Activated CD4-positive, alpha-beta memory T cell treated with anti-CD3 and anti-CD28 coated beads for 36 hours (primary cell): ENCODE measurements at regions not wholly inside any gene's neighbourhood (a gene's known extent, or its start where the extent isn't known, plus 50 kb on each side); places are given as distances from the start of the nearest gene placed in this dataset.

ENCODE experiments used
- CTCF ChIA-PET: fragments of 350-600 bp; sonication (Branson Sonifier 250); formaldehyde crosslinking; loops from one replicate; lab custom pipeline; 2021; ENCODE audit warnings: antibody characterized with exemption, inconsistent platforms; lab: Charles Lee
- POLR2A ChIA-PET: fragments of 350-600 bp; sonication (Branson Sonifier 250); formaldehyde crosslinking; loops from one replicate; lab custom pipeline; 2021; ENCODE audit warnings: antibody characterized with exemption; lab: Charles Lee
- DNase-seq: peaks from one replicate; pipeline ENCODE4 v3.0.0-alpha.2; 2020
- H3K27ac Mint-ChIP-seq: one replicate; pipeline ENCODE4 v1.8.0; 2021; ENCODE audit warnings: mixed read lengths
- H3K27me3 Mint-ChIP-seq: one replicate; pipeline ENCODE4 v1.8.0; 2021; ENCODE audit warnings: mixed read lengths
- H3K36me3 Mint-ChIP-seq: one replicate; pipeline ENCODE4 v1.8.0; 2021; ENCODE audit warnings: mixed read lengths
- H3K4me1 Mint-ChIP-seq: one replicate; pipeline ENCODE4 v1.8.0; 2021; ENCODE audit warnings: low read depth, mixed read lengths
- H3K4me3 Mint-ChIP-seq: one replicate; pipeline ENCODE4 v1.8.0; 2021; ENCODE audit warnings: mild to moderate bottlenecking, mixed read lengths
- H3K9me3 Mint-ChIP-seq: one replicate; pipeline ENCODE4 v1.8.0; 2021; ENCODE audit warnings: mixed read lengths
- intact Hi-C: fragments of 100-400 bp; cut with micrococcal nuclease; formaldehyde crosslinking; loops from one replicate; pipeline ENCODE4 v1.15.1; 2023

DNA sequence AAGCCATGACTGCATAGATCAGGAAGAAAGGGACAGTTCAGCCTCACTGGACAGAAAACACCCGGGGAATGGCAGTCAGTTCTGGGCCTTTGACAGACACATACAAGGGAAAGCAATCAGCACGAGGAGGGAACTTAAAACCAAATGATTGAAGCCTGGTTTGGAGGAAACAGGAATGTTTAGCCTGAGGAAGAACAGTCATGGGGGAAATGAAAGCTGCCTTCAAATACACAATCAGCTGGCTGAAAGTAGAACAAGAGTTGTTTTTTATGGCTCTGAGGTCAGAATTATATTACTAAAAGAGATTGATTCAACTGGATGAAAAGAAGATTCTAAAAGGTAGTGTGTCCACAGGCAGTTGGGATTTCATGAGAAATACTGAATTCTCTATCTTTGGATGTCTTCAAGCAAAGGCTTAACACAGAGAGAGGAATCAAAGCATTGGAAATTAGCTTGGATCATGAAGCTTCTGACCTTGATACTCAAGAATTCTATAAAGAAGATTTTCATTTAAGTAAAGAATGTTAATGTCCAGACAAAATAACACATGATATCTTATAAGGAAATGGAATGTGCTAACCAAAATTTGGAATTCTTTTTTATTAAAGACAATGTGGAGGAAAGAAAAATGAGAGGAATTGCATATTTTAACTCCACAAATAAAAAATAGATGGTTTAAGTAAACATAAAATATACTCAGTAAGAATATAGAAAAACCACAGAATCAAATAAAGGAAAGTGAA is 216.6 kb downstream of the IBTK start:
- intact Hi-C loops = no loop called here
- POLR2A ChIA-PET = no interaction called here
- no peaks in the 10 kb centered on the region for H3K4me1 Mint-ChIP-seq
- H3K9me3 Mint-ChIP-seq = no peaks in the 10 kb centered on the region
- DNase-seq = no peak
- no peak overlapping the region for H3K27ac Mint-ChIP-seq
- H3K4me3 Mint-ChIP-seq = no peak overlapping the region
- CTCF ChIA-PET = no interaction called here
- no peaks in the 10 kb centered on the region for H3K36me3 Mint-ChIP-seq
- peaks cover 2% of the 10 kb centered on the region for H3K27me3 Mint-ChIP-seq

DNA sequence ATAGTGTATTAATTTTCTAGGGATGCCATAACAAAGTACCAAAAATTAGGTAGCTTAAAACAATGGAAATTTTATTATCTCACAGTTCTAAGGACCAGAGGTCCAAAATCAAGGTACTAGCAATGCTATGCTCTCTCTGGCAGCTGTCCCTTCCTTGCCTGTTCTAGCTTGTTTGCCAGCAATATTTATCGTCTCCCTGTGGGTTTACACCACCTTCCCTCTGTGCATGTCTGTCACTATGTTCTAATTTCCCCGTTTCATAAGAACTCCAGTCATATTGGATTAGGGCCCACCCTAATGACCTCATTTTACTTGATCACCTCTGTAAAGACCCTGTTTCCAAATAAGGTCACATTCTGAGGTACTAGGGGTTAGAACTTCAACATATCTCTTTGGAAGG is 217.2 kb downstream of the IBTK start:
- ChIA-PET CTCF (no interaction called here), POLR2A (no interaction called here)
- no peaks in the 10 kb centered on the region for H3K4me1 Mint-ChIP-seq
- H3K27ac Mint-ChIP-seq = no peak overlapping the region
- no peak for DNase-seq
- intact Hi-C loops = no loop called here
- no peaks in the 10 kb centered on the region for H3K9me3 Mint-ChIP-seq
- peaks cover 2% of the 10 kb centered on the region for H3K27me3 Mint-ChIP-seq
- H3K36me3 Mint-ChIP-seq = no peaks in the 10 kb centered on the region
- no peak overlapping the region for H3K4me3 Mint-ChIP-seq

- intact Hi-C loops = no loop called here
- no peak for DNase-seq
- Mint-ChIP-seq H3K4me1 (no peaks in the 10 kb centered on the region), H3K27ac (no peak overlapping the region), H3K9me3 (no peaks in the 10 kb centered on the region), H3K36me3 (no peaks in the 10 kb centered on the region), H3K27me3 (peaks cover 2% of the 10 kb centered on the region), H3K4me3 (no peak overlapping the region)
- ChIA-PET CTCF (no interaction called here), POLR2A (no interaction called here)
Observed at GRCh38 chr6:82025271-82025670, 222.3 kb downstream of the IBTK start.

DNA sequence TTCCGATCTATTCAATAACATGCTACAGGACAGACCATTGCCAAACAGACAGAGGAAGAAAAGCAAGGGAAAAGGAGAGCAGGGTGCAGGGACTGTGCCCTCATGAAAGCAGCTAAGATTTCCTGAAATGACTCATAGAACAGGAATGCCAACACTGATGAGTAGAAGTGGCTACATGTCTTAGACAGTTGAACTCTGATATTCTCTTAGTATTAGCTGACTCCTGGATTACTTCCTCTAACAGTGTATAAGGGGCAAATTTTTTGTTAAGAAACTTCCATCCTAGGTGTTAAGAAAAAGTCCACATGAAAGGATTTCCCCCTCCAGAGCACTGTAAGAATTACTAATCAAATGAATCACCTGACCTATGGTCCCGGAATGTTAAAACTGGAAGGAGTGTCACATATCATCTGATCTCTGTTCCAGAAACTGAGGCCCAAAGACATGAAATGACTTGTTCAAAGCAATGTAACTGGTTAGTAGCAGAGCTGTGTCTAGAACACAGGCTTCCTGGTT is 224.9 kb downstream of the IBTK start:
- no peak overlapping the region for H3K4me3 Mint-ChIP-seq
- no peaks in the 10 kb centered on the region for H3K9me3 Mint-ChIP-seq
- no peak for DNase-seq
- CTCF ChIA-PET = no interaction called here
- no peak overlapping the region for H3K27ac Mint-ChIP-seq
- no peaks in the 10 kb centered on the region for H3K36me3 Mint-ChIP-seq
- POLR2A ChIA-PET = no interaction called here
- H3K27me3 Mint-ChIP-seq = peaks cover 2% of the 10 kb centered on the region
- no peaks in the 10 kb centered on the region for H3K4me1 Mint-ChIP-seq
- intact Hi-C loops = no loop called here

DNA sequence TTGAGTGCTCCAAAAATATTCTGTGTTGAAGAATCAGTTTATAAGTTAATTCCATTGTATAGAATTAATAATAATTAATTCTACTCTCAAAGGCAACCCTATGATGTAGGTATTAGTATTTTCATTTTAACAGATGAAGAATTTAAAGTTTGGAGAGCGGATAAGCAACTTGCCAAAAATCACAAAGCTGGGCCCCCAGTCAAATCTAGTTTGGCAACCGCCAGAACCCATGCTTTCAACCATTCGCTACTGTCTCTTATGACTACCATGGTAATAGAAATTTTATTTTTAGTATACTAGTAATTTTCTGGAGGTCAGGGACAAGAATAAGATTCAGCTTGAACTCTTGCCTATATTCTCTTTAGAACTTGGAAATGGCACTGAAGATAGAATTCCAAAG is 229.8 kb downstream of the IBTK start:
- H3K36me3 Mint-ChIP-seq = no peaks in the 10 kb centered on the region
- DNase-seq = no peak
- no peak overlapping the region for H3K4me3 Mint-ChIP-seq
- H3K27ac Mint-ChIP-seq = no peak overlapping the region
- H3K4me1 Mint-ChIP-seq = no peaks in the 10 kb centered on the region
- intact Hi-C loops = no loop called here
- ChIA-PET CTCF (no interaction called here), POLR2A (no interaction called here)
- no peaks in the 10 kb centered on the region for H3K9me3 Mint-ChIP-seq
- no peaks in the 10 kb centered on the region for H3K27me3 Mint-ChIP-seq

- Mint-ChIP-seq H3K9me3 (no peaks in the 10 kb centered on the region), H3K4me1 (no peaks in the 10 kb centered on the region), H3K36me3 (no peaks in the 10 kb centered on the region), H3K27ac (no peak overlapping the region), H3K4me3 (no peak overlapping the region), H3K27me3 (no peaks in the 10 kb centered on the region)
- no peak for DNase-seq
- CTCF ChIA-PET = no interaction called here
- POLR2A ChIA-PET = no interaction called here
- intact Hi-C loops = no loop called here
Observed at GRCh38 chr6:82017288-82017687, 230.3 kb downstream of the IBTK start.

GRCh38 chr6:82015526-82015925 is 232.0 kb downstream of the IBTK start:
- Mint-ChIP-seq H3K27me3 (no peaks in the 10 kb centered on the region), H3K4me1 (no peaks in the 10 kb centered on the region), H3K4me3 (no peak overlapping the region), H3K9me3 (peaks cover 2% of the 10 kb centered on the region), H3K36me3 (no peaks in the 10 kb centered on the region), H3K27ac (no peak overlapping the region)
- no peak for DNase-seq
- ChIA-PET POLR2A (no interaction called here), CTCF (no interaction called here)
- intact Hi-C loops = no loop called here

DNA sequence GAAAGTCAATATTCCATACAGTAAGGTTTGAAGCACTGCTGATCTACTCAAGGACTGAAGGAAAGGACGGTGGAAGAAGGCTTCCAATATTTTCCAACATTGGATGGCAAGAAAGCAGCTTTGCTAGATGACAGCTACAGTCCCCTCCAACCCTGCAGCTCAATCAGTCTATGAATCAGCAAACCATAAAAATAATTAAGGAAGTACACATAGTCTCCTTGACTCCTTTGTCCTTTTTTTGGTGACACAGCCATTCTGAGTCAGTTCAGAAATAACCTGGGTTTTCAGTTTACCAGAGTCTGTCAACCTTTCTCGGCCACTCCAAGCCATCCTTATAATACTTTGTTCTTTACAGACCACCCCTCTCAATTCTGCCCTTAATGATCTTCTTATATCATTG is 232.5 kb downstream of the IBTK start:
- H3K27ac Mint-ChIP-seq = no peak overlapping the region
- H3K4me1 Mint-ChIP-seq = no peaks in the 10 kb centered on the region
- no peak for DNase-seq
- H3K27me3 Mint-ChIP-seq = no peaks in the 10 kb centered on the region
- POLR2A ChIA-PET = no interaction called here
- peaks cover 5% of the 10 kb centered on the region for H3K9me3 Mint-ChIP-seq
- H3K36me3 Mint-ChIP-seq = no peaks in the 10 kb centered on the region
- intact Hi-C loops = no loop called here
- CTCF ChIA-PET = no interaction called here
- H3K4me3 Mint-ChIP-seq = no peak overlapping the region

DNA sequence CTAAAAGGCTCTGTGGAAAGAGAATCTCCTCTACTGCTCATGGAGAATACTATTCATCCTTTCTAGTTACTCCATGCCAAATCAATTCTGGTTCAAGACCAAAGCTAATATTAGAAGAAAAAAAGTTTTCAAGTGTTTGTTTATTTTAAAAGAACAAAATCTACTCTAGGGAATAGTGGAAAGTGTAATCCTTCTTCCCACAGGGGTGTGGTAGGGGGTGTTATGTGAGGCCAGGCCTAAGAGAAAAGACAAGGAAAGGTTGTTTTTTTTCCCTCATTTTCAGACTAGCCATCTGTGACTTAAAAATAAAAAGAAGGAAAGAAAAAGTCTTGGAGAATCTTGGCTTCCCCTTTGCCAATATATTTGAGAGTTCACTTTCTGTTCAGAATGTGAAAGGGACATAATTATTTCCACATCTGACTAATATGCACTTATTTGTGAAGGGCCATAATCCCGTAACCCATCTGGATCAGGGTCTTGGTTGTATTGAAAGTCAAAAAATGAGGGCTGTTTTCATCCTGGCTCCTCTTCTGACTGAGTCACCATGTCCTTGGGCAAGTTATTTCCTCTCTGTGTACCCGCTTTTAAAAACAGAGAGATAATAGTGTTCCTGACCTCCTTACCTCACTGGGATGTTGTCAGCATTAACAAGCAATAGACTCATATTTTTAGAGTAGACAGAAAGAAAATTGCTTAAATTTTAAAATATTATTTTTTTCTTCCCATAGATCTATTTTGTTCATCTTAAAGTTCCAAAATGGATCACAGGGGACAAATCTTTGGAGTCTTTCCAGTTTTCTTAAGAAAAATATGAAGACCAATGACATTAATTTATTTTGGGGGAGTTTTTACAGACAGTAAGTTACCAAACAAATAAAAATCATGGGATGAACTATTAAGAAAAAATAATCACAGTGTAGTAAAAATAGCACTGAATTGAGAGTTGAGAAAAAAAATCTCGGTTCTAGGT is 233.7 kb downstream of the IBTK start:
- DNase-seq = no peak
- H3K9me3 Mint-ChIP-seq = peaks cover 11% of the 10 kb centered on the region
- H3K36me3 Mint-ChIP-seq = no peaks in the 10 kb centered on the region
- intact Hi-C loops = no loop called here
- ChIA-PET POLR2A (no interaction called here), CTCF (no interaction called here)
- no peaks in the 10 kb centered on the region for H3K4me1 Mint-ChIP-seq
- no peak overlapping the region for H3K4me3 Mint-ChIP-seq
- no peak overlapping the region for H3K27ac Mint-ChIP-seq
- no peaks in the 10 kb centered on the region for H3K27me3 Mint-ChIP-seq

DNA sequence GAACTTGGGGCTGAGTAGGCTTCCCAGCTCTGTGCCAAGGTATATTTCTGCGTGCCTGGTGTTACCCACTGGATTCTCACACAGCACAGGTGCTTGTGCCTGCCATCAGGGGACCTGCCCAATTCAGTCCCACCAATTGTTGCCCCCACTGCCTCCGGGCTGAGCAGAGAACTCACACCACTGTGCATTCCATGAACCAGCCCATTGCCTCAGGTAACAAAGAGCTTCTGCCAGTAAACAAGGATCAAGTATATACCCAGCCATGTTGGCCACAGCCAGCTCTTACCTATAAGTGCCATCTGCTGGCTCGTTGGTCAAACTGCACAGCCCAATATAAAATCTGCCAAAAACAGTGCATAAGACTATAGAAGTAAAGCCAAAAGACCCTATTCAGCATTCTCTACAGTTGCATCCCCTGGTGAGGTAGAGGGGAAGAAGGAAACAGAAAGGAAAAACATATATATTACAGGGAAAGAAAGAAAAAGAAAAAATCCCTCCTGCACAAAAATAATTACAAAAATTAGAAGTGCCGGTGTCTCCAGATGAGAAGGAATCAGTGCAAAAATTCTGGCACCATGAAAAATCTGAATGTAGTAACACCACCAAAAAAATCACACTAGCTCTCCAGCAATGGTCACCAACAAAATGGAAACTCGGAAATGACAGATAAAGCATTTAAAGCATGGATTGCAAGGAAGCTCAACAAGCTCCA is 241.4 kb downstream of the IBTK start:
- ChIA-PET POLR2A (no interaction called here), CTCF (interaction anchor here (0.7 kb wide), 1 partner anchor 205 kb away, joined by 3 read pairs; no protein-coding TSS in a partner anchor)
- no peak overlapping the region for H3K27ac Mint-ChIP-seq
- intact Hi-C loops = no loop called here
- no peaks in the 10 kb centered on the region for H3K4me1 Mint-ChIP-seq
- no peak overlapping the region for H3K4me3 Mint-ChIP-seq
- H3K9me3 Mint-ChIP-seq = peaks cover 16% of the 10 kb centered on the region
- H3K27me3 Mint-ChIP-seq = no peaks in the 10 kb centered on the region
- no peak for DNase-seq
- H3K36me3 Mint-ChIP-seq = no peaks in the 10 kb centered on the region

- Mint-ChIP-seq H3K4me1 (no peaks in the 10 kb centered on the region), H3K36me3 (no peaks in the 10 kb centered on the region), H3K9me3 (no peaks in the 10 kb centered on the region), H3K27me3 (no peaks in the 10 kb centered on the region), H3K27ac (no peak overlapping the region), H3K4me3 (no peak overlapping the region)
- intact Hi-C loops = no loop called here
- no peak for DNase-seq
- ChIA-PET CTCF (no interaction called here), POLR2A (no interaction called here)
Observed at GRCh38 chr6:82000551-82000950, 247.0 kb downstream of the IBTK start.

DNA sequence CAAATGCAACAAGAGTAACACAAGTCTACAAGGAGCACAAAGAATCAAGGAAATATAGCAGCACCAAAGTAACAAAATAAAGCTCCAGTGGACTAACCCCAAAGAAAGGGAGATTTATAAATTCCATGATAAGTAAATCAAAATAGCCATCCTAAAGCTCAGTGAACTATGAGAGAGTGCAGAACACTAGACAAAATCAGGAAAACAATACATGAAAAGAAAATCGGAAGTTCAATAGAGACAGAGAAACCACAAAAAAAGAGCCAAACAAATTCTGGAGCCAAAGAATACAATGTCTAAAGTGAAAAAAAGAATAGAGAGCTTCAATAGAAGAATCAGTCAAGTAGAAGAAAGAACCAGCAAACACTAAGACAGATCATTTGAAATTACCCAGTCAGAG is 247.3 kb upstream of the TENT5A start:
- Mint-ChIP-seq H3K27ac (no peak overlapping the region), H3K36me3 (no peaks in the 10 kb centered on the region), H3K4me1 (no peaks in the 10 kb centered on the region), H3K27me3 (no peaks in the 10 kb centered on the region), H3K4me3 (no peak overlapping the region), H3K9me3 (no peaks in the 10 kb centered on the region)
- CTCF ChIA-PET = no interaction called here
- POLR2A ChIA-PET = no interaction called here
- intact Hi-C loops = no loop called here
- no peak for DNase-seq
